GM18867 (cell line): ENCODE measurements at regions not wholly inside any gene's neighbourhood (a gene's known extent, or its start where the extent isn't known, plus 50 kb on each side); places are given as distances from the start of the nearest gene placed in this dataset.

Experiments
- ATAC-seq: cut with Tn5 transposase; IDR thresholded peaks from one replicate; pipeline ENCODE4 v1.9.1; 2021; ENCODE audit warnings: mild to moderate bottlenecking, moderate library complexity; ENCODE audit not compliant: unreplicated experiment

GRCh38 chr2:4549666-4550210 is 846.4 kb downstream of the DCDC2C start:
- no peak for ATAC-seq

- ATAC-seq: no peak
Measured at GRCh38 chr2:4551691-4552474, 848.5 kb downstream of the DCDC2C start.

GRCh38 chr2:4553241-4553640 is 849.9 kb downstream of the DCDC2C start:
- ATAC-seq: no peak

GRCh38 chr2:4556135-4556896 is 852.9 kb downstream of the DCDC2C start:
- ATAC-seq: no peak

GRCh38 chr2:4561196-4561595 is 857.8 kb downstream of the DCDC2C start:
- no peak for ATAC-seq

- ATAC-seq: no peak
Measured at GRCh38 chr2:4576075-4576474, 872.7 kb downstream of the DCDC2C start.

- ATAC-seq: no peak
Measured at GRCh38 chr2:4579977-4580376, 876.6 kb downstream of the DCDC2C start.

- no peak for ATAC-seq
Measured at GRCh38 chr2:4585057-4585635, 881.8 kb downstream of the DCDC2C start.

- ATAC-seq: no peak
Measured at GRCh38 chr2:4588606-4589005, 885.2 kb downstream of the DCDC2C start.

- no peak for ATAC-seq
Measured at GRCh38 chr2:4591261-4591660, 887.9 kb downstream of the DCDC2C start.

GRCh38 chr2:4597400-4597799 is 894.0 kb downstream of the DCDC2C start:
- ATAC-seq: no peak

GRCh38 chr2:4604767-4605166 is 901.4 kb downstream of the DCDC2C start:
- no peak for ATAC-seq

- no peak for ATAC-seq
Measured at GRCh38 chr2:4618141-4618540, 914.8 kb downstream of the DCDC2C start.

GRCh38 chr2:4618630-4619228 is 915.4 kb downstream of the DCDC2C start:
- ATAC-seq: no peak

GRCh38 chr2:4628998-4629501 is 925.7 kb downstream of the DCDC2C start:
- ATAC-seq: no peak

GRCh38 chr2:4635289-4635688 is 931.9 kb downstream of the DCDC2C start:
- no peak for ATAC-seq

GRCh38 chr2:4653991-4654390 is 950.6 kb downstream of the DCDC2C start:
- ATAC-seq: no peak

GRCh38 chr2:4656326-4656725 is 953.0 kb downstream of the DCDC2C start:
- ATAC-seq: no peak

GRCh38 chr2:4662161-4662779 is 958.9 kb downstream of the DCDC2C start:
- no peak for ATAC-seq

- no peak for ATAC-seq
Measured at GRCh38 chr2:4668381-4668780, 965.0 kb downstream of the DCDC2C start.

GRCh38 chr2:4670331-4670730 is 967.0 kb downstream of the DCDC2C start:
- ATAC-seq: no peak
